C4-2B (cell line): ENCODE measurements at regions not wholly inside any gene's neighbourhood (a gene's known extent, or its start where the extent isn't known, plus 50 kb on each side); places are given as distances from the start of the nearest gene placed in this dataset.
"Not testable (repeated sequence)": the region's sequence is repeated elsewhere in the genome, so short reads cannot be mapped to it uniquely, and the experiment has no call there.

ENCODE experiments used
- CTCF ChIP-seq: fragments of 450-650 bp; conservative IDR thresholded peaks from 2 replicates; pipeline ENCODE4 v1.5.1; 2017; ENCODE audit warnings: mild to moderate bottlenecking
- ZFX ChIP-seq: fragments of 450-650 bp; IDR thresholded peaks from 2 replicates; pipeline ENCODE4 v1.6.1; 2017

DNA sequence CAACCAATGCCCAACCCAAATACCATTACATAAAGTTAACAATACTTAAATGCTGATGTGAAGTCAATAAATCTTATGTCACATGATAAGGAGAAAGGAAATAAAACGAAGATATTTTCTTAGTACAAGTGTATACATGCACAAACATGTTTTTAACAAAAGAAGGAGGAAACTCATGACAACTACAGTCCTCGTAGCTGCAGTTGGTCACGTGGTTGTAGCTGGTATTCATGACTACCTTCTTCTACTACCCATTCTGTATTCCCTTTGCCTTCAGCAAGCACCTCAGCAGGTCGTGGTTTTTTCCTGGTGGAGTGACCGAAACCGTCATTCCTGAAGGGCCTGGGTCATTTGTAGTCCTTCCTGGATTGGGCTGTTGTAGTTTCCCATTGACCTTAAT is 411.1 kb downstream of the RWDD3 start:
- TF ChIP-seq CTCF, ZFX: not testable (repeated sequence)
